Activated naive CD4-positive, alpha-beta T cell treated with anti-CD3 and anti-CD28 coated beads, Interleukin-2, amount 50 U/mL, for 24 hours (primary cell): ENCODE measurements at regions not wholly inside any gene's neighbourhood (a gene's known extent, or its start where the extent isn't known, plus 50 kb on each side); places are given as distances from the start of the nearest gene placed in this dataset.
"Not testable (repeated sequence)": the region's sequence is repeated elsewhere in the genome, so short reads cannot be mapped to it uniquely, and the experiment has no call there.

Experiments used
- H3K27ac Mint-ChIP-seq: one replicate; pipeline ENCODE4 v1.8.0; 2021; ENCODE audit warnings: mild to moderate bottlenecking, mixed read lengths
- H3K27me3 Mint-ChIP-seq: one replicate; pipeline ENCODE4 v1.8.0; 2021; ENCODE audit warnings: mixed read lengths
- H3K36me3 Mint-ChIP-seq: one replicate; pipeline ENCODE4 v1.8.0; 2021; ENCODE audit warnings: mixed read lengths
- H3K4me1 Mint-ChIP-seq: one replicate; pipeline ENCODE4 v1.8.0; 2021; ENCODE audit warnings: mixed read lengths
- H3K4me3 Mint-ChIP-seq: one replicate; pipeline ENCODE4 v1.8.0; 2021; ENCODE audit warnings: mild to moderate bottlenecking, mixed read lengths
- H3K9me3 Mint-ChIP-seq: one replicate; pipeline ENCODE4 v1.8.0; 2021; ENCODE audit warnings: mixed read lengths

- Mint-ChIP-seq H3K27me3 (peaks cover 4% of the 10 kb centered on the region), H3K27ac (no peak overlapping the region), H3K4me1 (no peaks in the 10 kb centered on the region), H3K9me3 (no peaks in the 10 kb centered on the region), H3K4me3 (no peak overlapping the region), H3K36me3 (no peaks in the 10 kb centered on the region)
These were observed 68.2 kb downstream of the LHX9 start for GRCh38 chr1:197985351-197985750.

- Mint-ChIP-seq H3K27ac (no peak overlapping the region), H3K9me3 (no peaks in the 10 kb centered on the region), H3K4me3 (no peak overlapping the region), H3K4me1 (no peaks in the 10 kb centered on the region), H3K27me3 (peaks cover 1% of the 10 kb centered on the region), H3K36me3 (no peaks in the 10 kb centered on the region)
These were observed 69.6 kb downstream of the LHX9 start for GRCh38 chr1:197986817-197987216.

- Mint-ChIP-seq H3K27ac (no peak overlapping the region), H3K4me1 (no peaks in the 10 kb centered on the region), H3K4me3 (no peak overlapping the region), H3K36me3 (no peaks in the 10 kb centered on the region), H3K27me3 (peaks cover 1% of the 10 kb centered on the region), H3K9me3 (no peaks in the 10 kb centered on the region)
These were observed 70.1 kb downstream of the LHX9 start for GRCh38 chr1:197987294-197987693.

- H3K4me1 Mint-ChIP-seq, H3K27me3 Mint-ChIP-seq, H3K36me3 Mint-ChIP-seq, H3K27ac Mint-ChIP-seq, H3K4me3 Mint-ChIP-seq, H3K9me3 Mint-ChIP-seq: not testable (repeated sequence)
These were observed 71.4 kb downstream of the LHX9 start for GRCh38 chr1:197988581-197988980.

- H3K27ac Mint-ChIP-seq = no peak overlapping the region
- no peaks in the 10 kb centered on the region for H3K4me1 Mint-ChIP-seq
- no peaks in the 10 kb centered on the region for H3K9me3 Mint-ChIP-seq
- H3K27me3 Mint-ChIP-seq = peaks cover 1% of the 10 kb centered on the region
- no peaks in the 10 kb centered on the region for H3K36me3 Mint-ChIP-seq
- H3K4me3 Mint-ChIP-seq = no peak overlapping the region
These were observed 71.9 kb downstream of the LHX9 start for GRCh38 chr1:197989058-197989457.

GRCh38 chr1:197991594-197991993 is 74.4 kb downstream of the LHX9 start:
- Mint-ChIP-seq H3K27ac (no peak overlapping the region), H3K27me3 (peaks cover 3% of the 10 kb centered on the region), H3K4me1 (peaks cover 6% of the 10 kb centered on the region), H3K9me3 (no peaks in the 10 kb centered on the region), H3K4me3 (no peak overlapping the region), H3K36me3 (no peaks in the 10 kb centered on the region)

- no peaks in the 10 kb centered on the region for H3K36me3 Mint-ChIP-seq
- H3K27me3 Mint-ChIP-seq = peaks cover 6% of the 10 kb centered on the region
- no peaks in the 10 kb centered on the region for H3K9me3 Mint-ChIP-seq
- H3K27ac Mint-ChIP-seq = no peak overlapping the region
- peaks cover 6% of the 10 kb centered on the region for H3K4me1 Mint-ChIP-seq
- H3K4me3 Mint-ChIP-seq = no peak overlapping the region
These were observed 77.8 kb downstream of the LHX9 start for GRCh38 chr1:197994907-197995407.

GRCh38 chr1:197995408-197996258 is 78.5 kb downstream of the LHX9 start:
- peaks cover 6% of the 10 kb centered on the region for H3K4me1 Mint-ChIP-seq
- H3K27ac Mint-ChIP-seq = no peak overlapping the region
- H3K36me3 Mint-ChIP-seq = no peaks in the 10 kb centered on the region
- peaks cover 6% of the 10 kb centered on the region for H3K27me3 Mint-ChIP-seq
- H3K9me3 Mint-ChIP-seq = no peaks in the 10 kb centered on the region
- no peak overlapping the region for H3K4me3 Mint-ChIP-seq

- not testable (repeated sequence) for H3K4me3 Mint-ChIP-seq, H3K36me3 Mint-ChIP-seq, H3K27me3 Mint-ChIP-seq, H3K4me1 Mint-ChIP-seq, H3K9me3 Mint-ChIP-seq, H3K27ac Mint-ChIP-seq
These were observed 79.0 kb downstream of the LHX9 start for GRCh38 chr1:197996259-197996512.

- no peak overlapping the region for H3K4me3 Mint-ChIP-seq
- peaks cover 7% of the 10 kb centered on the region for H3K27me3 Mint-ChIP-seq
- no peaks in the 10 kb centered on the region for H3K9me3 Mint-ChIP-seq
- peaks cover 6% of the 10 kb centered on the region for H3K4me1 Mint-ChIP-seq
- H3K36me3 Mint-ChIP-seq = no peaks in the 10 kb centered on the region
- peak overlapping the region; percentile 57 for H3K27ac Mint-ChIP-seq
These were observed 80.9 kb downstream of the LHX9 start for GRCh38 chr1:197998110-197998509.

GRCh38 chr1:198001776-198002408 is 84.7 kb downstream of the LHX9 start:
- peaks cover 10% of the 10 kb centered on the region for H3K27me3 Mint-ChIP-seq
- H3K4me3 Mint-ChIP-seq = no peak overlapping the region
- H3K36me3 Mint-ChIP-seq = no peaks in the 10 kb centered on the region
- peaks cover 5% of the 10 kb centered on the region for H3K9me3 Mint-ChIP-seq
- H3K4me1 Mint-ChIP-seq = no peaks in the 10 kb centered on the region
- H3K27ac Mint-ChIP-seq = no peak overlapping the region

GRCh38 chr1:198003468-198003867 is 86.3 kb downstream of the LHX9 start:
- no peak overlapping the region for H3K4me3 Mint-ChIP-seq
- peaks cover 12% of the 10 kb centered on the region for H3K27me3 Mint-ChIP-seq
- H3K9me3 Mint-ChIP-seq = peaks cover 7% of the 10 kb centered on the region
- no peaks in the 10 kb centered on the region for H3K4me1 Mint-ChIP-seq
- H3K36me3 Mint-ChIP-seq = peaks cover under 1% of the 10 kb centered on the region
- H3K27ac Mint-ChIP-seq = no peak overlapping the region

- Mint-ChIP-seq H3K27ac (no peak overlapping the region), H3K4me3 (no peak overlapping the region), H3K4me1 (no peaks in the 10 kb centered on the region), H3K27me3 (peaks cover 8% of the 10 kb centered on the region), H3K9me3 (peaks cover 15% of the 10 kb centered on the region), H3K36me3 (peaks cover 6% of the 10 kb centered on the region)
These were observed 89.8 kb downstream of the LHX9 start for GRCh38 chr1:198007011-198007410.

GRCh38 chr1:198007687-198008607 is 90.8 kb downstream of the LHX9 start:
- Mint-ChIP-seq H3K9me3 (peaks cover 15% of the 10 kb centered on the region), H3K27ac (no peak overlapping the region), H3K4me3 (no peak overlapping the region), H3K27me3 (peaks cover 7% of the 10 kb centered on the region), H3K4me1 (no peaks in the 10 kb centered on the region), H3K36me3 (peaks cover 6% of the 10 kb centered on the region)

GRCh38 chr1:198014355-198014754 is 97.2 kb downstream of the LHX9 start:
- H3K27me3 Mint-ChIP-seq = peaks cover 1% of the 10 kb centered on the region
- no peak overlapping the region for H3K4me3 Mint-ChIP-seq
- H3K9me3 Mint-ChIP-seq = no peaks in the 10 kb centered on the region
- no peaks in the 10 kb centered on the region for H3K36me3 Mint-ChIP-seq
- no peaks in the 10 kb centered on the region for H3K4me1 Mint-ChIP-seq
- H3K27ac Mint-ChIP-seq = no peak overlapping the region

- H3K9me3 Mint-ChIP-seq = no peaks in the 10 kb centered on the region
- H3K27me3 Mint-ChIP-seq = peaks cover 1% of the 10 kb centered on the region
- H3K27ac Mint-ChIP-seq = no peak overlapping the region
- no peak overlapping the region for H3K4me3 Mint-ChIP-seq
- no peaks in the 10 kb centered on the region for H3K4me1 Mint-ChIP-seq
- no peaks in the 10 kb centered on the region for H3K36me3 Mint-ChIP-seq
These were observed 98.1 kb downstream of the LHX9 start for GRCh38 chr1:198015309-198015708.
